HFFc6 (cell line): ENCODE measurements at regions not wholly inside any gene's neighbourhood (a gene's known extent, or its start where the extent isn't known, plus 50 kb on each side); places are given as distances from the start of the nearest gene placed in this dataset.

ENCODE experiments used
- DNase-seq: peaks from one replicate; pipeline ENCODE4 v3.0.0-alpha.2; 2018
- H3K27ac Mint-ChIP-seq: 2 replicates; pipeline ENCODE4 v1.8.0; 2020; ENCODE audit warnings: mild to moderate bottlenecking, mixed read lengths
- H3K27me3 Mint-ChIP-seq: 2 replicates; pipeline ENCODE4 v1.8.0; 2021; ENCODE audit warnings: mild to moderate bottlenecking, moderate library complexity, mixed read lengths; ENCODE audit not compliant: insufficient read depth
- H3K36me3 Mint-ChIP-seq: 2 replicates; pipeline ENCODE4 v1.8.0; 2021; ENCODE audit warnings: low read depth, mixed read lengths
- H3K4me1 Mint-ChIP-seq: 2 replicates; pipeline ENCODE4 v1.8.0; 2020; ENCODE audit warnings: low read depth, mixed read lengths
- H3K4me3 Mint-ChIP-seq: 2 replicates; pipeline ENCODE4 v1.8.0; 2020; ENCODE audit warnings: mild to moderate bottlenecking, moderate library complexity, mixed read lengths
- H3K9me3 Mint-ChIP-seq: 2 replicates; pipeline ENCODE4 v1.8.0; 2020; ENCODE audit warnings: mild to moderate bottlenecking, mixed read lengths
- CTCF ChIP-seq: fragments of 200-600 bp; sonication (generic); IDR thresholded peaks from 2 replicates; pipeline ENCODE4 v1.5.0; 2021; ENCODE audit warnings: antibody characterized with exemption, mild to moderate bottlenecking

GRCh38 chr2:6777626-6778025 lies 88.1 kb downstream of the CMPK2 start:
- no peak for DNase-seq
- Mint-ChIP-seq H3K9me3 (peaks cover 13% of the 10 kb centered on the region), H3K4me3 (no peak overlapping the region), H3K4me1 (no peaks in the 10 kb centered on the region), H3K27me3 (peaks cover 2% of the 10 kb centered on the region), H3K36me3 (no peaks in the 10 kb centered on the region), H3K27ac (no peak overlapping the region)
- no peak for TF ChIP-seq CTCF

- H3K36me3 Mint-ChIP-seq = no peaks in the 10 kb centered on the region
- no peak overlapping the region for H3K4me3 Mint-ChIP-seq
- no peaks in the 10 kb centered on the region for H3K4me1 Mint-ChIP-seq
- H3K9me3 Mint-ChIP-seq = peaks cover 23% of the 10 kb centered on the region
- no peak for DNase-seq
- no peak for TF ChIP-seq CTCF
- no peaks in the 10 kb centered on the region; the same call in 1 of the 2 replicates for H3K27me3 Mint-ChIP-seq
- no peak overlapping the region for H3K27ac Mint-ChIP-seq
Measured at GRCh38 chr2:6780765-6781274, 84.9 kb downstream of the CMPK2 start.

GRCh38 chr2:6782517-6783237 lies 83.0 kb downstream of the CMPK2 start:
- Mint-ChIP-seq H3K27me3 (no peaks in the 10 kb centered on the region; the same call in 1 of the 2 replicates), H3K36me3 (no peaks in the 10 kb centered on the region), H3K9me3 (peaks cover 35% of the 10 kb centered on the region), H3K4me1 (no peaks in the 10 kb centered on the region), H3K27ac (no peak overlapping the region), H3K4me3 (no peak overlapping the region)
- TF ChIP-seq CTCF = no peak
- no peak for DNase-seq

- H3K27me3 Mint-ChIP-seq = no peaks in the 10 kb centered on the region; the same call in 1 of the 2 replicates
Measured at GRCh38 chr2:6783238-6783614, 82.5 kb downstream of the CMPK2 start.

GRCh38 chr2:6784291-6784690 lies 81.4 kb downstream of the CMPK2 start:
- no peak for TF ChIP-seq CTCF
- no peak overlapping the region for H3K27ac Mint-ChIP-seq
- peaks cover 45% of the 10 kb centered on the region for H3K9me3 Mint-ChIP-seq
- H3K4me3 Mint-ChIP-seq = no peak overlapping the region
- no peak for DNase-seq
- H3K36me3 Mint-ChIP-seq = no peaks in the 10 kb centered on the region
- H3K27me3 Mint-ChIP-seq = no peaks in the 10 kb centered on the region; the same call in 1 of the 2 replicates
- H3K4me1 Mint-ChIP-seq = no peaks in the 10 kb centered on the region

More at GRCh38 chr2:6783238-6783614, 82.5 kb downstream of the CMPK2 start:
- Mint-ChIP-seq H3K27ac (no peak overlapping the region), H3K4me3 (no peak overlapping the region), H3K9me3 (peaks cover 41% of the 10 kb centered on the region), H3K4me1 (no peaks in the 10 kb centered on the region), H3K36me3 (no peaks in the 10 kb centered on the region)
- DNase-seq = no peak
- TF ChIP-seq CTCF = no peak
